NCI-H146 (cell line): ENCODE measurements at regions not wholly inside any gene's neighbourhood (a gene's known extent, or its start where the extent isn't known, plus 50 kb on each side); places are given as distances from the start of the nearest gene placed in this dataset.
A peak's percentile ranks its signal among the peaks of the same experiment; 100 is the strongest.
"Not testable (repeated sequence)": the region's sequence is repeated elsewhere in the genome, so short reads cannot be mapped to it uniquely, and the experiment has no call there.

Experiments used
- DNase-seq: peaks from one replicate; lab custom pipeline; 2025; lab: John Stamatoyannopoulos, UW

- DNase-seq = not testable (repeated sequence)
These were observed 56.6 kb downstream of the CHST2 start for GRCh38 chr3:143175940-143176894.

DNA sequence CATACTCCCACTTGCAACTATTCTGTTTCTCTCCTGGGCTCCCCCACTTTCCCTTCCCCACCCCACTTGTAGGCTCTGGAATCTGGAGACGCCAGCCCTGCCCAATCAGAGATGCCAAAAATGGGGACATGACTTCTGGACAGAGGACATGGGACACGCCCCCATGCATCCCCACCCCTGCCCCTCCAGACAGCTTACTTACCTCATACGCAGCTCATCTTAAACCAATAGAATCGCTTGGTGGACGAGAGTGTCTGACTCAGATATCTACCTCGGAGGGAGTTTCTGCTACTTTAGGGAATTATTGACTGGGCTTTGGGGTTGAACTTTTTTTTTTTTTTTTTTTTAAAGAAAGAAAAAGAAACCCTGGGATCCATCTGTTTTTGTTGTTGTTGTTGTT, 58.4 kb downstream of the CHST2 start:
- not testable (repeated sequence) for DNase-seq

- DNase-seq = not testable (repeated sequence)
These were observed 59.4 kb downstream of the CHST2 start for GRCh38 chr3:143178775-143179548.

- DNase-seq = no peak
These were observed 60.0 kb downstream of the CHST2 start for GRCh38 chr3:143179603-143180002.

- not testable (repeated sequence) for DNase-seq
These were observed 61.3 kb downstream of the CHST2 start for GRCh38 chr3:143180860-143181259.

DNA sequence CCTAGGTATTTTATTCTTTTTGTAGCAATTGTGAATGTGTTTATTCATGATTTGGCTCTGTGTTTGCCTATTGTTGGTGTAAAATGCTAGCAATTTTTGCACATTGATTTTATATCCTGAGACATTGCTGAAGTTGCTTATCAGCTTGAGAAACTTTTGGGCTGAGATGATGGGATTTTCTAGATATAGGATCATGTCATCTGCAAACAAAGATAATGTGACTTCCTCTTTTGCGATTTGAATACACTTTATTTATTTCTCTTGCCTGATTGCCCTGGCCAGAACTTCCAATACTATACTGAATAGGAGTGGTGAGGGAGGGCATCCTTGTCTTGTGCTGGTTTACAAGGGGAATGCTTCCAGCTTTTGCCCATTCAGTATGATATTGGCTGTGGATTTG, 62.4 kb downstream of the CHST2 start:
- not testable (repeated sequence) for DNase-seq

DNA sequence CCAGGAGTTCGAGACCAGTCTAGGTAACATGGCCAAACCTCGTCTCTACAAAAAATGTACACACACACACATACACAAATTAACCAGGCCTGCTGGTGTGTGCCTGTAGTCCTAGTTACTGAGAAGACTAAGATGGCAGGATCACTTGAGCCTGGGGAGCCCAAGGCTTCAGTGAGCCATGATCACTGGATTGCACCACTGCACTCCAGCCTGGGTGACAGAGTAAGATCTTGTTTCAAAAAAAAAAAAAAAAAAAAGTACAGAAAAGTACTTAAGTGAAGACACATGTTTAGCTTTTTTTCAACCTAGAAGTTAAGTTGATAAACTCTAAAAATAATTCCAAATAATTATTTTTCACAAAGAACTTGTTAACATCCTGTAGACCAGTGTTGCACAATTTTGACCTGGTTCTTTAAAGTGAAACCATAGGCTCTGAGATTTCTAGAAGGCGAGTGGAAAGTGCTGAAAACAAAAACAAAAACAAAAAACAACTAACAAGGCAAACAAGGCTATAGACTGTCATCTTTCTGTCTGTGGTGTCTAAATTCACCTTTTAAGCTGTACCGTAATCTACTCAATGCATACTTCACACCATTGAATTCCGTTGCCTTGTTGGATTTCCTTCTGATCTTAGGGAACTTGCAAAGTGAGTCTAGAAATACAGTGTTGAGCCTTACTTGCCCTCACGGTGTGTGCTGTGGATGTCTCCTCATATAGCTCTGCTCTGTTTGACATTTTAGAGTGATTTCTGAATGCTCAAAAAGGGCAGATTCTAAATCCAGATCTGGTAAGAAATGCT, 63.5 kb downstream of the CHST2 start:
- DNase-seq = no peak

GRCh38 chr3:143183665-143183964, 64.0 kb downstream of the CHST2 start:
- DNase-seq = no peak

DNA sequence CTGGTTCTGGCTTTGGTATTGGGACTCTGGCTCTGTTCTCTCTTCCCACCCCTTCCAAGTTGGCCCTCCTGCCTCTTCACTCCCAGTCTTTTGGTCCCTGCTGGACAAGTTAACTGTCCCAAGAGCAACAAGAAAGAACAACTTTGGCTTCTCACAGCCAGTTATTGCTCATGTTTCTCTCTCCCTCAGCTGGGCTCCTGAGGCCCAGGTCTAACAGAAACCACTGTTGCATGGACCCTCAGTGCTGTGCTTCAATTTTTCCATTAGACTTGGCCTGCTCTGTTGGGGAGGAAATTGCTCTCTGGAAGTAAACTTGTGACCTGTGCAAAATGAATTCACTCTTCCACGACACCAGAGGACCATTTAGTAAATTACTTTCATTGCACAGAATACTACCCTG, 64.5 kb downstream of the CHST2 start:
- no peak for DNase-seq

GRCh38 chr3:143185401-143185800, 65.8 kb downstream of the CHST2 start:
- DNase-seq = no peak

DNA sequence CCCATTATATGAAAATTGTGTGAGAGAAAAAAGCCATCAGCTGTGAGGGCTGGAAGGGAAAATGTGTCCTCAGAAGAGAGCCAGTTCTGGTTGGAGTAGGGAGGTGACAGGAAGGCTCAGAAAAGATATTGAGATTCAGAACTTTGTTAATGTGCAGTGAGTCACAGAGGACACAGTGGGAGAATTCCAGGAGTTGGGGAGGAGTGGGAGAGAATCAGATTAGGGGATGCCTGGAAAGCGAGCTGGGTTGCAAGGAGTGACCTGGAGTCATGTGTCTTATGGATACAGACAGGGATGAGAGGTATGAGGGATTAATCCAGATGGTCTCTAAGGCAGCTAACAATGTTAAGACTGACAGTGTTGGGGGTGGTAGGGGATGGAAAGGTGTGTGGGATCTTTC, 67.5 kb downstream of the CHST2 start:
- no peak for DNase-seq

DNA sequence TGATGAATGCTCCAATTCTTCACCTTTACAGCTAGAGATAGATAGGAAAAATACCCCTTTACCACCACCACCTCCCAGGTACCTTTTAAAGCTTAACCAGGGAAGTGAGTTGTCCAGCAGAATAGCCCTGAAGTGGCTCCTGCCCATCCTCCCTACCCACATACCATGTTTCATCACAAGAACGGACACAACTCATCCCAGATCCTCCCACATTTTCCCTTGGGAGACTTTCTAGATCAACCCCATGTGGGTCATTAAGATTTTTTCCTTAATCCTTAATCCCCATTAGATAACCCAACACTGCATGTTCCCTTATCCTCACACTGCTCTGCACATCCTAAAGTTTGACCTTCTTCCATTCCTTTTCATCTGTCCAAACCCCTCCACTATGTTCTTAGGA, 69.3 kb downstream of the CHST2 start:
- no peak for DNase-seq

GRCh38 chr3:143190101-143190500, 70.5 kb downstream of the CHST2 start:
- no peak for DNase-seq

- no peak for DNase-seq
These were observed 72.6 kb downstream of the CHST2 start for GRCh38 chr3:143192193-143192592.

DNA sequence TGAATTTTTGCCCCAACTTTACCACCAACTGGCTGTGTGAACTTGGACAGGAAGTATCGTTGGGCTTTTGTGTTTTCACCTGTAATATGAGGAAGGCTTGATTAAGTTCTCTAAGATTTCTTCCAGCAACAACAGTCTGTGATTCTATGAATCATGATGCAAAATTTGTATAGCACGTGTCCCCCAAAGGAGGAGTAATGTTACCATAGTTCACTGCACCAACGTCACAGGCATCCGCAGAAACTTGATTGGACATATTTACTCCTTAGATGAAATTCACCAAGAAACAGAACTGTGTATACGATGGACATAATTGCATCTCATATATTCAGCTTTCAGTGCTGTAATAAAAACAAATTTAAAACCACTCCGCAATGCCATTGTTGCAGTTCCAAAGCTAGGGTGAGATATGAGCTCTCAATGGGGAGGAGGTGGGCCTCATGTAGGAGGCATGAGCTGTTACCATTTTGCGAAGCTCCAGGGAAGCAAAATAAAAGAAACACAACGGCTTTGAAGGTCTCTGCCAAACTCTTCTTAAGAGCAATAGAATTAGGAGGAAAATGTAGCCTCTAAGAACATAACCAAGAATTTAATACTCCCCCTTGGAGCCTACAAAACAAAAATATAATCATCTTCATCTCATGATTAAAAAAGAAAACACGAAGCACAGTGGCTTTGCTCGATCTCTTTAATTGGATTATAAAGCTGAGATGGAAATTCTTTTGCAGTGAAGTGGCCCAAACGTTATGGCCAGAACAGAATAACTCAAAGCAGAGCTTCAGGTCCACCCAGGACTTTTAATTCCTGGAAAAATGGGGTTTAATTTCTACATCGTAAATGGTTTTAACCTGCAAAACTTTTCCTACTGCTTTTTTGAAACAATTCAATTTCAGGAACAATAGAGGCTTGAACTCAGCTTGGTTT, 80.7 kb downstream of the CHST2 start:
- DNase-seq = no peak

DNA sequence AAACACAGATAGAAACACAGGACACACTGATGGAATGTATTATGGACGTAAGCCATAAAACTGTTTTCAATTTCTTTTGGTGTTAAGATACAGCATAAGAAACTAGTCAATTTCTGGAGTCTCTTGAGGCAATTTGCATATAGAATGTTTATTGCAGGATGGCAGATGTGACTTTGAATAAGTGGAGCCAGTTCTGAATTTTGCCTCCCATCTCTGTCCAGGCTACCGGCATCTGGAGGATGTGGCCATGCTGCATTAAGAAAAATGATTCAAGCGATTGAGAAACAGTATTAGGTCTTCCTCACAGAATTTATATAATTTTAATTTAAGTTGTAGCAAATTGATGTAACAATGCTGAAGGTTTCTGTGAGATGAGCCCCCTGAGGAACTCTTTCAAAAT, 81.5 kb downstream of the CHST2 start:
- DNase-seq = no peak

- peak; percentile 80 for DNase-seq
These were observed 82.5 kb downstream of the CHST2 start for GRCh38 chr3:143201870-143202752.

DNA sequence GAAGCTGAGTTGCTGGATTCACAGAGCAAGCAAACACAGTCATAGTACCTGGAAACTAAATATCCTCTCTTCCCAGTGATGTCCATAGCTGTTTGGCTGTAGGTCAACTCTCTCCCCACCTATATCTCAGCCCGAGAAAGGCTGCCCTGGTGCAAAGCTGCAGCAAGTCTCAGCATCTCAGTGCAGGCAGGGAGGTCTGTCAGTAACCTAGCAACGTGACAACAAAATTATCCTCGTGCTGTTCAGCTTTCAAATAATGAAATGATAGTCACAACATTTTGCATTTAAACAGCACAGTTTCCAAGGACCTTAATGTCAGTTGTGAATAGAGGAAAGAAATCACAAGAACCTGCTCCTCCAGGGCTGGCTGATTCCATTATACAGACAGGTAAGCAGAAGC, 83.6 kb downstream of the CHST2 start:
- peak; percentile 52 for DNase-seq

DNA sequence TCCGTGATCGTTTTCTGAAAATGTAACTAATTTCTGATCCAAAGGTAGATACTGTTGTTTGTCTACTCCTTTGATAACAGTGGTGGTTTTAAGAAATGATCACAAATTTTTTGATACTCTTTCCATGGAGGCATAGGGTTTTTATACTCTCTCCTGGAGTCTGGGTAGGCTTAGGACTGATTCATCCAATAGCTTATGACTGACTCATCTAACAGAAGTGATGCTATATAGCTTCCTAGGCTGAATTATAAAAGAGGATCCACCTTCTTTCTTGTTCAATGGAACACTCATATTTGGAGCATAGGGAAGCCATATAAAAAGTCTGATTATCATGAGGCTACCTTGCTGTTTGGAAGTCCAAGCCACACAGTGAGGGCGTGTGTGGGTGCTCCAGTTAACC, 84.3 kb downstream of the CHST2 start:
- DNase-seq = no peak

DNA sequence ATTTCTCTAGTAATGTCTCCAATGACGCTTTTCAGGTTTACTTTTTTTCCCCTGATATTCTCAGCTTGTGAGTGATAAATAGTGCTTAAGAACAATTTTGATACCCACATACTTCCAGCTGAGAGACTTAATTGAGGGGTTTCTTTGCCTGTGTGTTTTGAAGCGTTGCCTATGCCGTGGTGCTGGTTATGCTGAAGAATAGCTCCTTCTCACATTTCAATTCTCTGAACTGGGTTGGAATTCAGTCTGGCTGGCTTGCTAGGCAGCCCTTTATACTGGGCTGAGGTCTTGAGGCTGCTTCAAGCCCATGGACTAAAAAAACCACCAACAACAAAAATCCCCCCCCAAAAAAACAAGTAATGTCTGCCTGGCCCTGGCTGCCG, 87.4 kb downstream of the CHST2 start:
- DNase-seq = peak; percentile 87
